Epithelial cell of proximal tubule (primary cell): ENCODE measurements at regions not wholly inside any gene's neighbourhood (a gene's known extent, or its start where the extent isn't known, plus 50 kb on each side); places are given as distances from the start of the nearest gene placed in this dataset.
"Not testable (repeated sequence)": the region's sequence is repeated elsewhere in the genome, so short reads cannot be mapped to it uniquely, and the experiment has no call there.

ENCODE experiments used
- DNase-seq: peaks from one replicate; pipeline ENCODE4 v3.0.0-alpha.2; 2011; ENCODE audit warnings: low read depth
- H3K4me3 ChIP-seq: 2 replicates; pipeline ENCODE4 v1.5.1; 2011; ENCODE audit warnings: low read depth, mild to moderate bottlenecking, low read length
- TF ChIP-seq, protein P1 (sequence below): conservative IDR thresholded peaks from 2 replicates; pipeline ENCODE4 v1.5.1; 2012; ENCODE audit warnings: low read depth, mild to moderate bottlenecking, low read length

DNA sequence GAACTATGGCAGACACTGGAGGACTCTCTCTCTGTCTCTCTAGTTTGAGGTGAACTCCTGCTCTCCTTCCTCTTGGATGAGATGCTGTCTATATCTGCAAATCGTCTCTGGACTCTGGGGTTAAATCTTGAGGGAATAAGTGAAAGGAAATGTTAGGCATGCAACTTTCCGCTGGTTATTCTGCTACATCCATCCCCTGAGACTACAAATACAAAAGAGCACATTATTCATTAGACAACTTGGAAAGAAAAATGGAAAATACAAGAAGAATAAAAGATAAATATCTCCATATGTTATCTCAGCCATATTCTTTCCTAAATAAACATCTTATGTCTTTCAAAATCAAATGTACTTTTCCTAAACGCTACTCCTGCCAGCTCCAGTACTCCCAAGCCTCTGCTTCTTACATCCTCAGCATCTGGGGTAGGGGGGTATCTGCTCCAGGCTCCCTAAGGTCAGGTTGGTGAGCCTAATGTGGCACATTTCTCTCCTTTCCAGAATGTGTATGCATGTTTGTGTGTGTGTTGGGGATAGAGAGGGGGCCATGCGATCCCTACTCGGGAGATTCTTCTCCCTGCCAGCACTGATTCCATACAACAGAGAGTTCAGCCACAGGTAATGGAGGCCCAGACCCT is 102.9 kb upstream of the FSCB start:
- no peak overlapping the region for H3K4me3 ChIP-seq
- DNase-seq: no peak
- TF ChIP-seq, protein P1, sequence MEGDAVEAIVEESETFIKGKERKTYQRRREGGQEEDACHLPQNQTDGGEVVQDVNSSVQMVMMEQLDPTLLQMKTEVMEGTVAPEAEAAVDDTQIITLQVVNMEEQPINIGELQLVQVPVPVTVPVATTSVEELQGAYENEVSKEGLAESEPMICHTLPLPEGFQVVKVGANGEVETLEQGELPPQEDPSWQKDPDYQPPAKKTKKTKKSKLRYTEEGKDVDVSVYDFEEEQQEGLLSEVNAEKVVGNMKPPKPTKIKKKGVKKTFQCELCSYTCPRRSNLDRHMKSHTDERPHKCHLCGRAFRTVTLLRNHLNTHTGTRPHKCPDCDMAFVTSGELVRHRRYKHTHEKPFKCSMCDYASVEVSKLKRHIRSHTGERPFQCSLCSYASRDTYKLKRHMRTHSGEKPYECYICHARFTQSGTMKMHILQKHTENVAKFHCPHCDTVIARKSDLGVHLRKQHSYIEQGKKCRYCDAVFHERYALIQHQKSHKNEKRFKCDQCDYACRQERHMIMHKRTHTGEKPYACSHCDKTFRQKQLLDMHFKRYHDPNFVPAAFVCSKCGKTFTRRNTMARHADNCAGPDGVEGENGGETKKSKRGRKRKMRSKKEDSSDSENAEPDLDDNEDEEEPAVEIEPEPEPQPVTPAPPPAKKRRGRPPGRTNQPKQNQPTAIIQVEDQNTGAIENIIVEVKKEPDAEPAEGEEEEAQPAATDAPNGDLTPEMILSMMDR: no peak

DNA sequence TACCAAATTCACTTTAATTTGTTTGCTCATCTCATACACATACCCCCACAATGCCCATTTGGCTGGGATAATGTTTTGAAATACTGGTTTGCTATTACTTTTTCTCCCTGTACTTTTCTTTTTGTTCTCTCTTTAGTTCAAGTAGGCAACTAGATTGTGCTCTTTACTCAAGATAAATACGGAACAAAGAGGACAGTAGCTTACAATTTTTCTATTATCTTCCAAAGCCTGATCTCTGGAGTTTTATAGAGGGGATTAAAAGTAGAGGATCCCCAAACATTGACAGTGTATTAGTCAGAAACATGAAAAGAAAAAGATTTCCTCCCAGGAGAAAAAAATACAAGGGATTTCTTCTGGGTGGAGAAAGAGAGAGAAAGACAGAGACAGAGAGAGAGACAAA is 102.1 kb upstream of the FSCB start:
- no peak overlapping the region for H3K4me3 ChIP-seq
- DNase-seq: no peak
- TF ChIP-seq, protein P1: no peak

DNA sequence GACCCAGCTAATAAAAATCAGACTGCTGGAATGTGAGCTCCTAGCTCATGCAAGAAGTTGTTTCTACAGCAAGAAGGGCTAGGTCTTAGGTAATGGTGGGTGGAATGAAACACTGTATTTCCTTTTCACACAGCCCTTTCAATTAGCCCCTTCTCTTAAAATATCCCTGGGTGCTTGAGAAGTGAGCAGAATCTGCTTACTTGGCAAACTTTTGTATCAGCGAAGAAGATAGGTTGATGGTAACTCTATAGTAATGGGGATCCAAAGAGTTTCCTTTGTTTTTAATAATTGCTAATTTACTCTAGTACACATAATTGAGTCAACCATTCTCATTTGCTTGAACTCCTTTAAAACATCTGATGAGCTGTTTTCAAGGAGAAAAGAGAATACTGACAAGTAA is 100.6 kb upstream of the FSCB start:
- H3K4me3 ChIP-seq: no peak overlapping the region
- TF ChIP-seq, protein P1: no peak
- DNase-seq: no peak

DNA sequence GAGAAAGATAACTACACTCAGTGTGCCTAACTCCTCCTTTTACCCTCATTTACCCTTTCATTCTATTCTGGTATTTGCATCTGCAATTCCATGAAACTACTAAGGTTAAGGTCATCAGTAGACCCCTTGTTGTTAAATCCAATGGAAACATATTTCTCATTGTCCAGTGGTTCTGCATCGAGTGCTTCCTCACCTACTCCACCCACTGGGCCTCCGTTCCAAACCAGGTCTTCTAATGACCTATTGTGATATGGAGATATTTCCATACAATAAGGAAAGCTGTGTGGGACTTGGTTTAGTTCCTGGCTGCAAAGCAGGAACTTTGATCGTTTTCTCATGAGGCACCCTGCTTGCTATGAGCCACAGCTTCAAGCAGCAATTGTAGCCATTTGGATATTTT is 99.5 kb upstream of the FSCB start:
- H3K4me3 ChIP-seq: no peak overlapping the region
- DNase-seq: no peak
- TF ChIP-seq, protein P1: no peak

DNA sequence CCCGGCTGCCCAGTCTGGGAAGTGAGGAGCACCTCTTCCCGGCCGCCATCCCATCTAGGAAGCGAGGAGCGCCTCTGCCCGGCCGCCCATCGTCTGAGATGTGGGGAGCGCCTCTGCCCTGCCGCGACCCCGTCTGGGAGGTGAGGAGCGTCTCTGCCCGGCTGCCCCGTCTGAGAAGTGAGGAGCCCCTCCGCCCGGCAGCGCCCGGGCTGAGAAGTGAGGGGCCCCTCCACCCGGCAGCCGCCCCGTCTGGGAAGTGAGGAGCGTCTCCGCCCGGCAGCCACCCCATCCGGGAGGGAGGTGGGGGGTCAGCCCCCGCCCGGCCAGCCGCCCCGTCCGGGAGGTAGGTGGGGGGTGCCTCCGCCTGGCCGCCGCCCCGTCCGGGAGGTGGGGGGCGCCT is 94.2 kb upstream of the FSCB start:
- not testable (repeated sequence) for DNase-seq, H3K4me3 ChIP-seq

DNA sequence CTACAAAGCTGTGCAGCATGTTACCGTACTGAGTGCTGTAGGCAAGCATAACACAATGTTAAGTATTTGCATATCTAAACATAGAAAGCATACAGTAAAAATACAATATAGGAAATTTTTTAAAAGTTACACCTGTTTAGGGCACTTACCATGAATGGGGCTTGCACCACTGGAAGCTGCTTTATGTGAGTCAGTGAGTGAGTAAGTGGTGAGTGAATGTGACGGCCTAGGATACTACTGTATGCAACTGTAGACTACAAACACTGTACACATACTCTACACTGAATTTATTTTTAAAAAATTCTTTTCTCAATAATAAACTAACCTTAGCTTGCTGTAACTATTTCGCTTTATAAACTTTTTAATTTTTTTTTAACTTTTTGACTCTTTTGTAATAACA is 82.1 kb upstream of the FSCB start:
- no peak for DNase-seq
- TF ChIP-seq, protein P1: no peak
- H3K4me3 ChIP-seq: no peak overlapping the region

DNA sequence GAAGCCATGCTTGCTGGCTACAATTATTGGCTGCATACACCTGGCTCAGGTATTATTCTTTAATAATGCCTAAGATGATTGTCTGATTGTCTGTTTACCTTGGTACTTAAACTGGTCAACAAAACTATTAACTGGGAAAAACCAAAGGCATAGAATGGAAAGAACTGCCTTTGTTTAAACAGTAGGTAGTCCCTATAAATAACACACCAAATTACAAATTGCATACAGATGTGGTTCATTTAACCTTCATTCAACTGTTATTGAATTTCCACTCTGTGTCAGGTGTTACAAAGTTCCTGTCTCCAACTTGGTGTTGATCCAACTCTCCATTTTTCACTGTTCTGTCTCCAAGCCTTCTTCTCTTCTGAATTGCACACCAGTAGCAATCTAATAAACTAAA is 79.8 kb upstream of the FSCB start:
- no peak overlapping the region for H3K4me3 ChIP-seq
- DNase-seq: no peak
- TF ChIP-seq, protein P1: no peak
